ENCODE measurements at regions not wholly inside any gene's neighbourhood (a gene's known extent, or its start where the extent isn't known, plus 50 kb on each side); places are given as distances from the start of the nearest gene placed in this dataset.

- DNase-seq (ENCODE audit: low spot score): no peak
- no peak for ATAC-seq
- intact Hi-C loops (cut with DNase I): no loop called here
Measured at GRCh38 chr11:108994887-108995286, 330.0 kb downstream of the DDX10 start.

GRCh38 chr11:108997826-108998225 lies 333.0 kb downstream of the DDX10 start:
- intact Hi-C loops (cut with DNase I): no loop called here
- ATAC-seq (no peak), DNase-seq (ENCODE audit: low spot score) (no peak)

- ATAC-seq: no peak
- DNase-seq (ENCODE audit: low spot score): no peak
- intact Hi-C loops (cut with DNase I): no loop called here
Measured at GRCh38 chr11:109000531-109000930, 335.7 kb downstream of the DDX10 start.

DNA sequence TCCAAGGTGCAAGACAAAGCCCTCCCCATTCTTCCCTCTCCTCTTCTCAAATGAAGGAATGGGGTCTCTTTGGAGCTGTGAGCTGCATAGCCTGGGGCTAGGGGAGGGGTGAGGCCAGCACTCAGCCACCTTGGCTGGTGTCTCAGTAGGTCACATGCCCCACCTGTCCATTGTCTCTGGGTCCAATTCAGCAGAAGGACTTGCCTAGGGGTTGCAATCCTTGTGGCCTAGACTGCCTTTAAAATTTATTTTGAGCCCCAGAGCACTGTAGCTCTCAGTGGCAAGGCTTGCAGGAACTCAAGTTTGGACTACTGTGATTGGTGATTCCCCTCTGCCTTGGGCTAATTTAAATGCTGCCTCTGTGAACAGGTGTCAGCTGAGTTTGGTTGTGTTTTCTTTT lies 336.7 kb downstream of the DDX10 start:
- DNase-seq (ENCODE audit: low spot score): no peak
- intact Hi-C loops (cut with DNase I): no loop called here
- ATAC-seq: no peak

GRCh38 chr11:109012991-109013390 lies 348.1 kb downstream of the DDX10 start:
- ATAC-seq: no peak
- intact Hi-C loops (cut with DNase I): no loop called here
- DNase-seq (ENCODE audit: low spot score): no peak

GRCh38 chr11:109015283-109015682 lies 350.4 kb downstream of the DDX10 start:
- intact Hi-C loops (cut with DNase I): no loop called here
- DNase-seq (ENCODE audit: low spot score): no peak
- no peak for ATAC-seq

GRCh38 chr11:109016724-109017123 lies 351.9 kb downstream of the DDX10 start:
- DNase-seq (ENCODE audit: low spot score) (no peak), ATAC-seq (no peak)
- intact Hi-C loops (cut with DNase I): no loop called here

GRCh38 chr11:109017489-109017888 lies 352.6 kb downstream of the DDX10 start:
- intact Hi-C loops (cut with DNase I): no loop called here
- no peak for DNase-seq (ENCODE audit: low spot score)

DNA sequence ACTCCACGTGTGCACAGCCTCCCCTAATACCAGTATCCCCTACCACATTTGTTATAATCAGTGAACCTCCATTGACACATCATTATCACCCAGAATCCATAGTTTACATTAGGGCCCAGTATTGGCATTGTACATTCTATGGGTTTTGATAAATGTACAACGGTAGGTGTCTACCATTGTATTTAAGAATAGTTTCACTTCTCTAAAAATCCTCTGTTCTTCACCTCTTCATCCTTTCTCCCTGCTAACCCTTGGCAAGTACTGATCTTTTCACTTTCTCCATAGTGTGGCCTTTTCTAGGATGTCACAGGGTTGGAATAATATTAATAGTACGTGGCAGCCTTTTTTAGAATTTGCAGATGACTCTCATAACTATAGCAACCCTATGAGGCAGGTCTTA lies 353.8 kb downstream of the DDX10 start:
- DNase-seq (ENCODE audit: low spot score) (no peak), ATAC-seq (no peak)
- intact Hi-C loops (cut with DNase I): no loop called here

More at GRCh38 chr11:109017489-109017888, 352.6 kb downstream of the DDX10 start:
- no peak for ATAC-seq

DNA sequence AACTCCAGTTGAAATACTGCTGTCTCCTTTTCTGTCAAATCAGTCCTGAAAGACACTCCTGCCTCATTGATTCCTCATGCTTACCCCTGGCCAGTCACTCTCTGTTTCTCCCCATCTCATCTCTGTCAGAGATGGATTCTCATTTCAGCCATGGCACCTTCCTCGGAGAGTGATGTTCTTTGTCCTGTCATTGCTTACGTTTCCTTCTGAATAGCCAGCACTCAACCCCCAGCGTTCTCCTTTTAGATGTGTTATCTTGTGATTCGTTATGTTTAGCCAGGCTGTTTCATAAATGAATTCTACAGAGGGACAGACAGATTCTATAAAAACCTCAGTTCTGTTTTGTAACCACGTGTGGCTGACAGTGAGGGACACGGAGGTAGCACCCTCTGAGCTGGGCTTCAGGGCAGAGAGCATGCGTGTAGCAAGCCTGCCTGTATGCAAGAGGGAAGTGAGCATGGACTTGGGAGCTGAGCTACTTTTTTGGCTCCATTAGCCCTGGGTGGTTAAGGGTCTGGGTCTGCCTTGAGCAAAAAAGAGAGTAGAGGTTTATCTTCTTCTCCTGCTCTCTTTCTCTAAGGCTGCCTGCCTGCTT lies 354.6 kb downstream of the DDX10 start:
- no peak for ATAC-seq

DNA sequence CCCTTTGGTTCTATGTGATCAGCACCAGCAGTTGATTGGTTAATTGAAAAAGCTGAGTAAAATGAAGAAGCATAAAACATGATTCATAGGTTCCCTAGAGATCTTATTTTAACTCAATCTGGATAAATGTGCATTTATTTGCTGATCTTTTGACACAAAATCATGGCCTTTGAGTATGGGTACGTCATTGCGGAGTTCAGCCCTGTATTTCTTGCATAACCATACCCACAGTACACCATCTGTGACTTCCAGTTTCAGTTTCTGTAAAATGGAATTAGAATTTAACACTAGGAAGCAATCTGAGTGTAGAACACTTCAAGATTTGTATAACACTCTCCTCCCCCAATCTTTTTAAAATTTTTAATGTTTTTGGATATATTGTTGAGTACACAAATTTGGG lies 358.2 kb downstream of the DDX10 start:
- peak; percentile 75 for ATAC-seq
- DNase-seq (ENCODE audit: low spot score): no peak
- intact Hi-C loops (cut with DNase I): no loop called here

More for the DNA sequence above, 354.6 kb downstream of the DDX10 start:
- DNase-seq (ENCODE audit: low spot score): no peak
- intact Hi-C loops (cut with DNase I): no loop called here

GRCh38 chr11:109026891-109027489 lies 362.1 kb downstream of the DDX10 start:
- intact Hi-C loops (cut with DNase I): no loop called here
- no peak for DNase-seq (ENCODE audit: low spot score)
- no peak for ATAC-seq

GRCh38 chr11:109027851-109028250 lies 363.0 kb downstream of the DDX10 start:
- ATAC-seq (no peak), DNase-seq (ENCODE audit: low spot score) (no peak)
- intact Hi-C loops (cut with DNase I): no loop called here

GRCh38 chr11:109029927-109030326 lies 365.1 kb downstream of the DDX10 start:
- DNase-seq (ENCODE audit: low spot score) (no peak), ATAC-seq (no peak)
- intact Hi-C loops (cut with DNase I): no loop called here

- intact Hi-C loops (cut with DNase I): no loop called here
- ATAC-seq: no peak
- DNase-seq (ENCODE audit: low spot score): no peak
Measured at GRCh38 chr11:109033627-109034338, 368.9 kb downstream of the DDX10 start.

- intact Hi-C loops (cut with DNase I): no loop called here
- DNase-seq (ENCODE audit: low spot score): no peak
- ATAC-seq: no peak
Measured at GRCh38 chr11:109034339-109034696, 369.4 kb downstream of the DDX10 start.

- intact Hi-C loops (cut with DNase I): no loop called here
- DNase-seq (ENCODE audit: low spot score) (no peak), ATAC-seq (no peak)
Measured at GRCh38 chr11:109035284-109035683, 370.4 kb downstream of the DDX10 start.

DNA sequence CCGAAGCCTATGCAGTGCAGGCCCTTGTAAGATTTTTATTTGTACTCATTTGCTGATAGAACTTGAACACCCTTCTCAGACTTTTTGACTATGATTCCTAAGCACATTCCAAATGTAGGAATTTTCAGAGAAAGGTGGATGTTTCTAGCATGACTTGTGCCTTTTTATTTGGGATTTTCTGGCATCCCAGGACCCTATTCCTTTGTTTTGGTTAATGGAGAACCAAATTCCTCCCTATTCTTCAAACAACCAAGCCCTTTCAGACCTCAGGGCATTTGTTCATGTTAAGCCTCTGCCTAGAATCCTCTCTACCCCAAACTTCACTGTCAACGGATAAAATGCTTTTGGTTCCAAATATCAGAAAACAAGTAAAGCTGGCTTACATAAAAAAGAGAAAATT lies 371.1 kb downstream of the DDX10 start:
- ATAC-seq (no peak), DNase-seq (ENCODE audit: low spot score) (no peak)
- intact Hi-C loops (cut with DNase I): no loop called here

DNA sequence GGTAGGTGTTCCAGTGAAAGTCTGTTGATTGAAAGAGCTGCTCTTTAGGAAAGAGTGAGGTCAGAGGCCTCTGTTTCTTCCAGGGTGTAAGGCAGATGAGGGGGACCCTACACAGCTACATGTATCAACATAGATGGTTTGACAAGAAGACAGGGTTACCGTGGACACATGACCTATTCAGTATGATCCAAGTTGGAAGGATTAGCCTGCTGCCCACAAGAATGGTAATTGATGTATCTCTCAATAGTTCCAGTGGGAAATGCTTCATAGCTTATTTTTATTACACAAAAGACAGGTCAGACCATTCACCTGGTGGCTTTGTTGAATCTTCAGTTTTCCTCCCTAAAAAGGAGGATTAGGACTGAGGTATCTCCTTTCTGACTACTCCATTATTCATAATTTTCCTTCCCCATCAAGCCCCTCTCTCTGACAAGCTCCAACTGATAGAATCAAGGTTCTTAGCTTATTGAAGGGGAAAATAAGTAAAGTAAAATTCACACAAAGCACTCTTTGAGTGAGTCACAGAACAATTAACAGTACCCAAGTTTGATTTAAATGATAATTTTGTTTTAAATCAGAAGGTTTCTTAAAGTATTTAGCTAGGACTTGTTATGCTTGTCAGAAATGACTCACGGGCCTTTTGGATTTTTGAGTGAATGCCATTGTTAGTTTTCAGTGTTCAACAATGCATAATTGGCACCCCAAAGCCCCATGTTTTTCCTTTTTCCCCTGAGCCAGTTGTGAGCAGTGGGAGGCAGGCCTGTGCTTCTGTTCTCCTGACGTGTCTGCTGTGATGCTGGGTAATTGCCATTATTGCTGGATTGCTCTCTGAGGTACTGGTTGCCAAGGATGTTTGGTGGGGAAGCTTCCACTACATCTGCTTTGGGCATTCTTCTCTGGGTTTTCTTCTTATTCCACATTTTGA lies 373.2 kb downstream of the DDX10 start:
- ATAC-seq (peak; percentile 58), DNase-seq (ENCODE audit: low spot score) (no peak)
- intact Hi-C loops (cut with DNase I): no loop called here

GRCh38 chr11:109039611-109040010 lies 374.7 kb downstream of the DDX10 start:
- ATAC-seq: no peak
- DNase-seq (ENCODE audit: low spot score): no peak
- intact Hi-C loops (cut with DNase I): no loop called here
